ENCODE measurements at regions not wholly inside any gene's neighbourhood (a gene's known extent, or its start where the extent isn't known, plus 50 kb on each side); places are given as distances from the start of the nearest gene placed in this dataset.

- no peak overlapping the region for H3K27ac ChIP-seq
- no peaks in the 10 kb centered on the region for H3K79me2 ChIP-seq (ENCODE audit: insufficient read depth)
- H3K27me3 ChIP-seq (replicated peaks; ENCODE audit: insufficient read depth), result no peaks in the 10 kb centered on the region
- H3K4me3 ChIP-seq, result no peak overlapping the region
- H3K36me3 ChIP-seq (ENCODE audit: low read depth), result no peaks in the 10 kb centered on the region
- TF ChIP-seq EZH2 (IDR thresholded peaks at IDR 0.05; ENCODE audit: insufficient read depth, poor library complexity, severe bottlenecking) (no peak), EZH2phosphoT487 (IDR thresholded peaks at IDR 0.05; ENCODE audit: insufficient read depth, low read depth) (no peak)
- no peak overlapping the region for H2AFZ ChIP-seq
- in situ Hi-C loops (cut with MboI), result loop anchor here (25.0 kb wide), 1 partner anchor 386 kb away; no protein-coding TSS in a partner anchor
- no peaks in the 10 kb centered on the region for H4K20me1 ChIP-seq (ENCODE audit: insufficient read depth)
- H3K9me2 ChIP-seq (ENCODE audit: insufficient read depth), result peaks cover 4% of the 10 kb centered on the region; the same call in 1 of the 2 replicates
- H3K9ac ChIP-seq, result no peak overlapping the region
- H3K4me1 ChIP-seq (ENCODE audit: insufficient read depth), result 0 out of 2 replicates have a peak, but pooled peaks cover 10% of the 10 kb centered on the region
- no peaks in the 10 kb centered on the region for H3K9me3 ChIP-seq (ENCODE audit: low read depth)
- no peaks in the 10 kb centered on the region for H3F3A ChIP-seq (ENCODE audit: insufficient read depth)
- H3K4me2 ChIP-seq (ENCODE audit: unreplicated experiment), result no peak overlapping the region
- no peak for DNase-seq
Measured at GRCh38 chr12:40573024-40573423, 119.2 kb upstream of the CNTN1 start.

GRCh38 chr12:40575987-40576386, 116.3 kb upstream of the CNTN1 start:
- Histone ChIP-seq H4K20me1 (ENCODE audit: insufficient read depth) (no peaks in the 10 kb centered on the region), H3K79me2 (ENCODE audit: insufficient read depth) (no peaks in the 10 kb centered on the region), H3K9me3 (ENCODE audit: low read depth) (no peaks in the 10 kb centered on the region), H3K4me3 (no peak overlapping the region), H3K36me3 (ENCODE audit: low read depth) (no peaks in the 10 kb centered on the region), H2AFZ (no peak overlapping the region), H3K4me1 (ENCODE audit: insufficient read depth) (no peaks in the 10 kb centered on the region), H3K4me2 (ENCODE audit: unreplicated experiment) (no peak overlapping the region), H3F3A (ENCODE audit: insufficient read depth) (no peaks in the 10 kb centered on the region), H3K9me2 (ENCODE audit: insufficient read depth) (peaks cover 2% of the 10 kb centered on the region; the same call in 1 of the 2 replicates), H3K27ac (no peak overlapping the region), H3K27me3 (replicated peaks; ENCODE audit: insufficient read depth) (no peaks in the 10 kb centered on the region), H3K9ac (no peak overlapping the region)
- DNase-seq, result no peak
- TF ChIP-seq EZH2 (IDR thresholded peaks at IDR 0.05; ENCODE audit: insufficient read depth, poor library complexity, severe bottlenecking) (no peak), EZH2phosphoT487 (IDR thresholded peaks at IDR 0.05; ENCODE audit: insufficient read depth, low read depth) (no peak)
- in situ Hi-C loops (cut with MboI), result no loop called here

- Histone ChIP-seq H3K36me3 (ENCODE audit: low read depth) (no peaks in the 10 kb centered on the region), H3K4me2 (ENCODE audit: unreplicated experiment) (no peak overlapping the region), H4K20me1 (ENCODE audit: insufficient read depth) (no peaks in the 10 kb centered on the region), H3K4me1 (ENCODE audit: insufficient read depth) (no peaks in the 10 kb centered on the region), H3K79me2 (ENCODE audit: insufficient read depth) (no peaks in the 10 kb centered on the region), H3K4me3 (no peak overlapping the region), H3K9ac (no peak overlapping the region), H2AFZ (no peak overlapping the region), H3K9me3 (ENCODE audit: low read depth) (no peaks in the 10 kb centered on the region), H3K27me3 (replicated peaks; ENCODE audit: insufficient read depth) (no peaks in the 10 kb centered on the region), H3K9me2 (ENCODE audit: insufficient read depth) (no peaks in the 10 kb centered on the region), H3K27ac (no peak overlapping the region), H3F3A (ENCODE audit: insufficient read depth) (no peaks in the 10 kb centered on the region)
- in situ Hi-C loops (cut with MboI), result no loop called here
- 60 to 62% methylated on average over 1 of the region's 1 CpG for WGBS, 2 experiments (ENCODE audit: low coverage in 1 of 2, low lambda C conversion rate in 2 of 2, missing lambda C conversion rate in 2 of 2)
- DNase-seq, result no peak
- TF ChIP-seq EZH2phosphoT487 (IDR thresholded peaks at IDR 0.05; ENCODE audit: insufficient read depth, low read depth), result no peak
- no peak for TF ChIP-seq EZH2 (IDR thresholded peaks at IDR 0.05; ENCODE audit: insufficient read depth, poor library complexity, severe bottlenecking)
Measured at GRCh38 chr12:40577834-40578233, 114.4 kb upstream of the CNTN1 start.

- H3K27me3 ChIP-seq (replicated peaks; ENCODE audit: insufficient read depth), result no peaks in the 10 kb centered on the region
- no peaks in the 10 kb centered on the region for H3K9me2 ChIP-seq (ENCODE audit: insufficient read depth)
- no peak overlapping the region for H3K27ac ChIP-seq
- no peak overlapping the region for H3K4me3 ChIP-seq
- no peak for TF ChIP-seq EZH2phosphoT487 (IDR thresholded peaks at IDR 0.05; ENCODE audit: insufficient read depth, low read depth)
- no peak for TF ChIP-seq EZH2 (IDR thresholded peaks at IDR 0.05; ENCODE audit: insufficient read depth, poor library complexity, severe bottlenecking)
- no peaks in the 10 kb centered on the region for H3K36me3 ChIP-seq (ENCODE audit: low read depth)
- 14% methylated on average over 1 of the region's 1 CpG for WGBS, 2 experiments (ENCODE audit: low coverage in 1 of 2, low lambda C conversion rate in 2 of 2, missing lambda C conversion rate in 2 of 2)
- no peak overlapping the region for H3K4me2 ChIP-seq (ENCODE audit: unreplicated experiment)
- in situ Hi-C loops (cut with MboI), result no loop called here
- H3K4me1 ChIP-seq (ENCODE audit: insufficient read depth), result no peaks in the 10 kb centered on the region
- H3K9ac ChIP-seq, result no peak overlapping the region
- DNase-seq, result no peak
- no peak overlapping the region for H2AFZ ChIP-seq
- H3K79me2 ChIP-seq (ENCODE audit: insufficient read depth), result no peaks in the 10 kb centered on the region
- no peaks in the 10 kb centered on the region for H3F3A ChIP-seq (ENCODE audit: insufficient read depth)
- no peaks in the 10 kb centered on the region for H3K9me3 ChIP-seq (ENCODE audit: low read depth)
- no peaks in the 10 kb centered on the region for H4K20me1 ChIP-seq (ENCODE audit: insufficient read depth)
Measured at GRCh38 chr12:40579687-40580086, 112.6 kb upstream of the CNTN1 start.

- no peaks in the 10 kb centered on the region for H3K36me3 ChIP-seq (ENCODE audit: low read depth)
- WGBS, 2 experiments (ENCODE audit: low coverage in 1 of 2, low lambda C conversion rate in 2 of 2, missing lambda C conversion rate in 2 of 2), result 61 to 78% methylated on average over 2 of the region's 2 CpGs
- H2AFZ ChIP-seq, result no peak overlapping the region
- no peaks in the 10 kb centered on the region for H3K4me1 ChIP-seq (ENCODE audit: insufficient read depth)
- H4K20me1 ChIP-seq (ENCODE audit: insufficient read depth), result no peaks in the 10 kb centered on the region
- no peak overlapping the region for H3K4me3 ChIP-seq
- no peak overlapping the region for H3K27ac ChIP-seq
- TF ChIP-seq EZH2 (IDR thresholded peaks at IDR 0.05; ENCODE audit: insufficient read depth, poor library complexity, severe bottlenecking) (no peak), EZH2phosphoT487 (IDR thresholded peaks at IDR 0.05; ENCODE audit: insufficient read depth, low read depth) (no peak)
- H3K9me2 ChIP-seq (ENCODE audit: insufficient read depth), result no peaks in the 10 kb centered on the region
- no peak overlapping the region for H3K9ac ChIP-seq
- no peaks in the 10 kb centered on the region for H3K9me3 ChIP-seq (ENCODE audit: low read depth)
- DNase-seq, result no peak
- no peaks in the 10 kb centered on the region for H3F3A ChIP-seq (ENCODE audit: insufficient read depth)
- in situ Hi-C loops (cut with MboI), result no loop called here
- H3K4me2 ChIP-seq (ENCODE audit: unreplicated experiment), result no peak overlapping the region
- no peaks in the 10 kb centered on the region for H3K79me2 ChIP-seq (ENCODE audit: insufficient read depth)
- H3K27me3 ChIP-seq (replicated peaks; ENCODE audit: insufficient read depth), result no peaks in the 10 kb centered on the region
Measured at GRCh38 chr12:40580346-40580745, 111.9 kb upstream of the CNTN1 start.
